ENCODE measurements at regions not wholly inside any gene's neighbourhood (a gene's known extent, or its start where the extent isn't known, plus 50 kb on each side); places are given as distances from the start of the nearest gene placed in this dataset.
"Not testable (repeated sequence)": the region's sequence is repeated elsewhere in the genome, so short reads cannot be mapped to it uniquely, and the experiment has no call there.

- not testable (repeated sequence) for TF ChIP-seq POLR2A, CTCF (IDR thresholded peaks at IDR 0.05)
Observed at GRCh38 chr7:65794671-65795391, 78.0 kb upstream of the VKORC1L1 start.
